ENCODE measurements at regions not wholly inside any gene's neighbourhood (a gene's known extent, or its start where the extent isn't known, plus 50 kb on each side); places are given as distances from the start of the nearest gene placed in this dataset.

GRCh38 chrX:100494646-100495370 lies 84.7 kb upstream of the PCDH19 start:
- ATAC-seq (no peak), DNase-seq (ENCODE audit: low read depth, low spot score) (no peak)
- Histone ChIP-seq H3K4me1 (ENCODE audit: control insufficient read depth in 1 of 2, insufficient read depth in 2 of 2, low read length in 2 of 2) (no peaks in the 10 kb centered on the region), H3K4me3 (replicated peaks in 1 of 2; ENCODE audit: low read depth in 1 of 2, low read length in 2 of 2) (no peak overlapping the region), H3K27ac (ENCODE audit: low read depth, low read length) (no peak overlapping the region), H3K36me3 (ENCODE audit: control insufficient read depth in 1 of 2, insufficient read depth in 2 of 2, low read length in 2 of 2) (no peaks in the 10 kb centered on the region), H3K9ac (ENCODE audit: low read length) (no peak overlapping the region), H2AFZ (ENCODE audit: low read depth, low read length, poor library complexity, severe bottlenecking) (no peak overlapping the region), H3K9me2 (ENCODE audit: insufficient read depth) (no peaks in the 10 kb centered on the region), H3K27me3 (ENCODE audit: insufficient read depth, low read length) (no peaks in the 10 kb centered on the region), H3K4me2 (ENCODE audit: low read length) (no peak overlapping the region), H3K79me2 (ENCODE audit: insufficient read depth, low read length) (no peaks in the 10 kb centered on the region), H3K9me3 (ENCODE audit: control insufficient read depth in 1 of 2, insufficient read depth in 1 of 2, low read depth in 1 of 2, low read length in 2 of 2) (no peaks in the 10 kb centered on the region), H4K20me1 (ENCODE audit: insufficient read depth) (no peaks in the 10 kb centered on the region)
- BruUV-seq (replicated peaks): no TSS peak
- ChIA-PET POLR2A (no interaction called here), CTCF (interaction anchor here (1.1 kb wide), 1 partner anchor 127 kb away, joined by 4 read pairs; no protein-coding TSS in a partner anchor), RAD21 (ENCODE audit: low non-redundant PET in 1 of 2, low total read pairs in 2 of 2, uncharacterized antibody in 2 of 2, unreplicated experiment in 2 of 2) (no interaction called here)
- intact Hi-C loops (cut with micrococcal nuclease): no loop called here
- TF ChIP-seq SRF (IDR thresholded peaks at IDR 0.05; ENCODE audit: low read depth) (no peak), FOSL1 (IDR thresholded peaks at IDR 0.05; ENCODE audit: low read depth) (no peak), EZH2phosphoT487 (IDR thresholded peaks at IDR 0.05; ENCODE audit: borderline replicate concordance) (no peak), ZBTB33 (IDR thresholded peaks at IDR 0.05; ENCODE audit: extremely low read depth, insufficient replicate concordance, low read length) (no peak), EZH2 (IDR thresholded peaks at IDR 0.05) (no peak), EGR1 (IDR thresholded peaks at IDR 0.05; ENCODE audit: low read depth) (no peak), POLR2A (IDR thresholded peaks at IDR 0.05; ENCODE audit: borderline replicate concordance, extremely low read depth, insufficient read depth, insufficient read length) (no peak)

GRCh38 chrX:100491174-100491573 lies 81.1 kb upstream of the PCDH19 start:
- CTCF ChIA-PET: no interaction called here
- H3K9me3 ChIP-seq (ENCODE audit: control insufficient read depth in 1 of 2, insufficient read depth in 1 of 2, low read depth in 1 of 2, low read length in 2 of 2): no peaks in the 10 kb centered on the region
- H4K20me1 ChIP-seq (ENCODE audit: insufficient read depth): no peaks in the 10 kb centered on the region
- TF ChIP-seq REST (IDR thresholded peaks at IDR 0.05; ENCODE audit: low read depth): no peak
- TF ChIP-seq RAD21 (IDR thresholded peaks at IDR 0.05; ENCODE audit: low read depth): no peak
- TF ChIP-seq ELF1 (IDR thresholded peaks at IDR 0.05; ENCODE audit: borderline replicate concordance, low read depth): no peak
- no peak for TF ChIP-seq SP1 (IDR thresholded peaks at IDR 0.05; ENCODE audit: low read depth)
- no peak for TF ChIP-seq CBX3 (IDR thresholded peaks at IDR 0.05; ENCODE audit: low read depth)
- no peak for TF ChIP-seq ZBTB33 (IDR thresholded peaks at IDR 0.05; ENCODE audit: extremely low read depth, insufficient replicate concordance, low read length)
- TF ChIP-seq MAX (IDR thresholded peaks at IDR 0.05): no peak

More at GRCh38 chrX:100491174-100491573, 81.1 kb upstream of the PCDH19 start:
- Histone ChIP-seq H3K79me2 (ENCODE audit: insufficient read depth, low read length) (no peaks in the 10 kb centered on the region), H3K9me2 (ENCODE audit: insufficient read depth) (no peaks in the 10 kb centered on the region), H3K4me2 (ENCODE audit: low read length) (no peak overlapping the region), H3K9ac (ENCODE audit: low read length) (no peak overlapping the region), H2AFZ (ENCODE audit: low read depth, low read length, poor library complexity, severe bottlenecking) (no peak overlapping the region), H3K27me3 (ENCODE audit: insufficient read depth, low read length) (no peaks in the 10 kb centered on the region), H3K4me1 (ENCODE audit: control insufficient read depth in 1 of 2, insufficient read depth in 2 of 2, low read length in 2 of 2) (no peaks in the 10 kb centered on the region), H3K27ac (ENCODE audit: low read depth, low read length) (no peak overlapping the region), H3K36me3 (ENCODE audit: control insufficient read depth in 1 of 2, insufficient read depth in 2 of 2, low read length in 2 of 2) (no peaks in the 10 kb centered on the region), H3K4me3 (replicated peaks in 1 of 2; ENCODE audit: low read depth in 1 of 2, low read length in 2 of 2) (no peak overlapping the region)
- DNase-seq (ENCODE audit: low read depth, low spot score) (no peak), ATAC-seq (no peak)
- ChIA-PET RAD21 (ENCODE audit: low non-redundant PET in 1 of 2, low total read pairs in 2 of 2, uncharacterized antibody in 2 of 2, unreplicated experiment in 2 of 2) (no interaction called here), POLR2A (no interaction called here)
- intact Hi-C loops (cut with micrococcal nuclease): no loop called here
- no TSS peak for BruUV-seq (replicated peaks)
